Ureter (tissue), 1 donor: ENCODE measurements at regions not wholly inside any gene's neighbourhood (a gene's known extent, or its start where the extent isn't known, plus 50 kb on each side); places are given as distances from the start of the nearest gene placed in this dataset.
"Not testable (repeated sequence)": the region's sequence is repeated elsewhere in the genome, so short reads cannot be mapped to it uniquely, and the experiment has no call there.

Source experiments
- DNase-seq: peaks from one replicate; pipeline ENCODE4 v3.0.0-alpha.2; 2020; ENCODE audit warnings: low spot score
- donor health status: DM: yes; HTN: yes; CAD: no.

- DNase-seq, result no peak
Measured at GRCh38 chr11:96697466-96697865, 307.7 kb downstream of the JRKL start.

- DNase-seq, result no peak
Measured at GRCh38 chr11:96704847-96705246, 315.0 kb downstream of the JRKL start.

GRCh38 chr11:96706761-96707160 is 316.9 kb downstream of the JRKL start:
- DNase-seq, result no peak

GRCh38 chr11:96707273-96707672 is 317.5 kb downstream of the JRKL start:
- no peak for DNase-seq

- DNase-seq, result no peak
Measured at GRCh38 chr11:96708219-96708878, 318.5 kb downstream of the JRKL start.

GRCh38 chr11:96713301-96713700 is 323.5 kb downstream of the JRKL start:
- DNase-seq, result no peak

- no peak for DNase-seq
Measured at GRCh38 chr11:96714689-96715088, 324.9 kb downstream of the JRKL start.

- DNase-seq, result no peak
Measured at GRCh38 chr11:96715208-96715607, 325.4 kb downstream of the JRKL start.

GRCh38 chr11:96736601-96737000 is 346.8 kb downstream of the JRKL start:
- no peak for DNase-seq

GRCh38 chr11:96738311-96738710 is 348.5 kb downstream of the JRKL start:
- no peak for DNase-seq

- DNase-seq, result no peak
Measured at GRCh38 chr11:96741068-96741467, 351.3 kb downstream of the JRKL start.

- no peak for DNase-seq
Measured at GRCh38 chr11:96744697-96745096, 354.9 kb downstream of the JRKL start.

GRCh38 chr11:96748639-96749370 is 359.0 kb downstream of the JRKL start:
- DNase-seq, result no peak

- DNase-seq, result not testable (repeated sequence)
Measured at GRCh38 chr11:96751807-96752206, 362.0 kb downstream of the JRKL start.

GRCh38 chr11:96752221-96752620 is 362.4 kb downstream of the JRKL start:
- no peak for DNase-seq

- DNase-seq, result no peak
Measured at GRCh38 chr11:96753997-96754396, 364.2 kb downstream of the JRKL start.

GRCh38 chr11:96755209-96755608 is 365.4 kb downstream of the JRKL start:
- no peak for DNase-seq

GRCh38 chr11:96755752-96756151 is 365.9 kb downstream of the JRKL start:
- no peak for DNase-seq

- no peak for DNase-seq
Measured at GRCh38 chr11:96758957-96759356, 369.1 kb downstream of the JRKL start.

- DNase-seq, result no peak
Measured at GRCh38 chr11:96760306-96760705, 370.5 kb downstream of the JRKL start.

GRCh38 chr11:96760815-96761214 is 371.0 kb downstream of the JRKL start:
- DNase-seq, result no peak

- no peak for DNase-seq
Measured at GRCh38 chr11:96761451-96761850, 371.6 kb downstream of the JRKL start.

GRCh38 chr11:96763244-96763643 is 373.4 kb downstream of the JRKL start:
- DNase-seq, result no peak

- DNase-seq, result no peak
Measured at GRCh38 chr11:96778272-96778671, 388.5 kb downstream of the JRKL start.
